Fibroblast of lung (primary cell): ENCODE measurements at regions not wholly inside any gene's neighbourhood (a gene's known extent, or its start where the extent isn't known, plus 50 kb on each side); places are given as distances from the start of the nearest gene placed in this dataset.

ENCODE experiments used
- EZH2 ChIP-seq: IDR thresholded peaks from 2 replicates; pipeline ENCODE4 v1.5.1; 2012; ENCODE audit warnings: low read length, control low read depth, mild to moderate bottlenecking; ENCODE audit errors: missing control alignments
- TF ChIP-seq, protein P1 (sequence below), 2 donors: IDR thresholded peaks in 1 of 2; conservative IDR thresholded peaks in 1 of 2; 1 replicate in 1 of 2; 2 replicates in 1 of 2; pipeline ENCODE4 v1.5.1; 2011 to 2012; ENCODE audit warnings: low read length in 2 of 2, control low read depth in 1 of 2, inconsistent platforms in 1 of 2, low read depth in 1 of 2, mild to moderate bottlenecking in 1 of 2

DNA sequence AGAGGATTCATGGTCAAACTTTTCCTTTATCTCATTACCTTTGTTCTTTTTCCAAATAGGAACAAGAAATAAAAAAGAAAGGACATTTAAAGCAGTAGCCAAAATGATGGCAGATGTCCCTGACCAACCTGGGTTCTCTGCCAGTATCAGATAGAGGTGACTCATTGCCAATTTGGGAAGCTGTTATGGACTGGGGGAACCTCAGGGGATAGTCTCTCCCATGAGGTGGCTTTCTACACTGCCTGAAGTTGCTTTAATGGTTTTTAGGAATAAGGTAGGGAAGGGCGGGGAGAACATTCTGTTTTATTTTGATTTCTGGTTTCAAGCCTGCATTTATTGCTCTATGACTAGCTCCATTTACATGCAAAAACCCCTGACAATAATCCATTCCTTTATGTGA is 457.9 kb upstream of the TPK1 start:
- TF ChIP-seq, protein P1, sequence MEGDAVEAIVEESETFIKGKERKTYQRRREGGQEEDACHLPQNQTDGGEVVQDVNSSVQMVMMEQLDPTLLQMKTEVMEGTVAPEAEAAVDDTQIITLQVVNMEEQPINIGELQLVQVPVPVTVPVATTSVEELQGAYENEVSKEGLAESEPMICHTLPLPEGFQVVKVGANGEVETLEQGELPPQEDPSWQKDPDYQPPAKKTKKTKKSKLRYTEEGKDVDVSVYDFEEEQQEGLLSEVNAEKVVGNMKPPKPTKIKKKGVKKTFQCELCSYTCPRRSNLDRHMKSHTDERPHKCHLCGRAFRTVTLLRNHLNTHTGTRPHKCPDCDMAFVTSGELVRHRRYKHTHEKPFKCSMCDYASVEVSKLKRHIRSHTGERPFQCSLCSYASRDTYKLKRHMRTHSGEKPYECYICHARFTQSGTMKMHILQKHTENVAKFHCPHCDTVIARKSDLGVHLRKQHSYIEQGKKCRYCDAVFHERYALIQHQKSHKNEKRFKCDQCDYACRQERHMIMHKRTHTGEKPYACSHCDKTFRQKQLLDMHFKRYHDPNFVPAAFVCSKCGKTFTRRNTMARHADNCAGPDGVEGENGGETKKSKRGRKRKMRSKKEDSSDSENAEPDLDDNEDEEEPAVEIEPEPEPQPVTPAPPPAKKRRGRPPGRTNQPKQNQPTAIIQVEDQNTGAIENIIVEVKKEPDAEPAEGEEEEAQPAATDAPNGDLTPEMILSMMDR (conservative IDR thresholded peaks at IDR 0.05 in 1 of 2, IDR thresholded peaks at IDR 0.05 in 1 of 2; ENCODE audit: low read depth in 1 of 2, low read length in 2 of 2), result no peak
- TF ChIP-seq EZH2, result no peak
